GM23338 (cell line): ENCODE measurements at regions not wholly inside any gene's neighbourhood (a gene's known extent, or its start where the extent isn't known, plus 50 kb on each side); places are given as distances from the start of the nearest gene placed in this dataset.

ENCODE experiments used
- CREB1 ChIP-seq: fragments of 250-450 bp; sonication (Bioruptor Pico); IDR thresholded peaks from 2 replicates; pipeline ENCODE4 v1.5.0; 2020; ENCODE audit warnings: low read depth, mild to moderate bottlenecking, moderate library complexity
- EZH2 ChIP-seq: fragments of 200-600 bp; sonication (generic); IDR thresholded peaks from one replicate; pipeline ENCODE4 v1.8.0; 2017; ENCODE audit warnings: antibody characterized with exemption, mild to moderate bottlenecking, low read depth; ENCODE audit not compliant: unreplicated experiment
- EZH2phosphoT487 ChIP-seq: fragments of 200-600 bp; sonication (generic); IDR thresholded peaks from one replicate; pipeline ENCODE4 v1.8.1; 2018; ENCODE audit warnings: antibody characterized with exemption; ENCODE audit not compliant: unreplicated experiment
- JUNB ChIP-seq: IDR thresholded peaks from one replicate; pipeline ENCODE4 v1.6.1; 2016; ENCODE audit warnings: antibody characterized with exemption; ENCODE audit not compliant: unreplicated experiment
- NANOG ChIP-seq: IDR thresholded peaks from 2 replicates; pipeline ENCODE4 v1.6.1; 2016; ENCODE audit warnings: antibody characterized with exemption, borderline replicate concordance
- POLR2AphosphoS5 ChIP-seq: IDR thresholded peaks from 2 replicates; pipeline ENCODE4 v1.6.1; 2016; ENCODE audit warnings: antibody characterized with exemption, low read depth
- STAT1 ChIP-seq: IDR thresholded peaks from one replicate; pipeline ENCODE4 v1.6.1; 2016; ENCODE audit warnings: antibody characterized with exemption; ENCODE audit not compliant: unreplicated experiment
- ZNF331 ChIP-seq: fragments of 250-450 bp; sonication (Bioruptor Pico); IDR thresholded peaks from 2 replicates; pipeline ENCODE4 v1.5.0; 2020; ENCODE audit warnings: low read depth, mild to moderate bottlenecking, moderate library complexity
- TF ChIP-seq, protein P1 (sequence below), 2 experiments: fragments of 200-600 bp in 1 of 2; sonication (generic) in 1 of 2; conservative IDR thresholded peaks; 2 replicates each; pipeline versions ENCODE4 v1.5.1 to v1.6.1; 2016 to 2017; ENCODE audit warnings: antibody characterized with exemption in 2 of 2, low read depth in 2 of 2, mild to moderate bottlenecking in 2 of 2, moderate library complexity in 1 of 2
- TF ChIP-seq, protein P2 (sequence below): IDR thresholded peaks from one replicate; pipeline ENCODE4 v1.6.1; 2018; ENCODE audit warnings: antibody characterized with exemption; ENCODE audit not compliant: unreplicated experiment

DNA sequence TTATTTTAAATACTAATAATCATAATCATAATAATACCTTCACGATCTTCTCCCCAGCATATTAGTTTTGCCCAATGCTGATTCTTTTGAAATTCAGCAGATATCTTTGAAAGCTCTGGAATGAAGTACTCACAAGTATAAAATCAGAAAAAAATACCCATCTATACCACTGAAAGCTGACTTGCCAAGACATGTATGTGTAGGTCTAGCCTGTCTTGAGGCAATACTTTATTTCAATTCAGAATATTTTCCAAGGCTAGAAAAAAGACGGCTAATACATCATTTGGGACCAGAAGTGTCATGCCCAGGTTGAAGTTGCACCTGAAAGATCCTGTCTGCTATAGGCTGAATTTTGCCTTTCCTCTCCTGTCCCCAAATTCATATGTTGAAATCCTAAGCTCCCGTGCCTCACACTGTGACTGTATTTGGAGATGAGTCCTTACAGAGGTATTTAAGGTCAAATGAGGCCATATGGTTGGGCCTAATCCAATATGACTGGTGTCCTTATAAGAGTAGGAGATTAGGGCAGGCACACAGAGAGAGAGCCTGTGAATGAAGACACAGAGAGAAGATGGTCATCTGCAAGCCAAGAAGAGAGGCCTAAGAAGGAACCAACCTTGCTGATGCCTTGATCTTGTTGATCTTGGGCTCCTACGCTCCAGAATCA is 255.9 kb upstream of the CMC1 start:
- TF ChIP-seq, protein P1, sequence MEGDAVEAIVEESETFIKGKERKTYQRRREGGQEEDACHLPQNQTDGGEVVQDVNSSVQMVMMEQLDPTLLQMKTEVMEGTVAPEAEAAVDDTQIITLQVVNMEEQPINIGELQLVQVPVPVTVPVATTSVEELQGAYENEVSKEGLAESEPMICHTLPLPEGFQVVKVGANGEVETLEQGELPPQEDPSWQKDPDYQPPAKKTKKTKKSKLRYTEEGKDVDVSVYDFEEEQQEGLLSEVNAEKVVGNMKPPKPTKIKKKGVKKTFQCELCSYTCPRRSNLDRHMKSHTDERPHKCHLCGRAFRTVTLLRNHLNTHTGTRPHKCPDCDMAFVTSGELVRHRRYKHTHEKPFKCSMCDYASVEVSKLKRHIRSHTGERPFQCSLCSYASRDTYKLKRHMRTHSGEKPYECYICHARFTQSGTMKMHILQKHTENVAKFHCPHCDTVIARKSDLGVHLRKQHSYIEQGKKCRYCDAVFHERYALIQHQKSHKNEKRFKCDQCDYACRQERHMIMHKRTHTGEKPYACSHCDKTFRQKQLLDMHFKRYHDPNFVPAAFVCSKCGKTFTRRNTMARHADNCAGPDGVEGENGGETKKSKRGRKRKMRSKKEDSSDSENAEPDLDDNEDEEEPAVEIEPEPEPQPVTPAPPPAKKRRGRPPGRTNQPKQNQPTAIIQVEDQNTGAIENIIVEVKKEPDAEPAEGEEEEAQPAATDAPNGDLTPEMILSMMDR (conservative IDR thresholded peaks at IDR 0.05; ENCODE audit: low read depth in 2 of 2) = no peak
- TF ChIP-seq, protein P2, sequence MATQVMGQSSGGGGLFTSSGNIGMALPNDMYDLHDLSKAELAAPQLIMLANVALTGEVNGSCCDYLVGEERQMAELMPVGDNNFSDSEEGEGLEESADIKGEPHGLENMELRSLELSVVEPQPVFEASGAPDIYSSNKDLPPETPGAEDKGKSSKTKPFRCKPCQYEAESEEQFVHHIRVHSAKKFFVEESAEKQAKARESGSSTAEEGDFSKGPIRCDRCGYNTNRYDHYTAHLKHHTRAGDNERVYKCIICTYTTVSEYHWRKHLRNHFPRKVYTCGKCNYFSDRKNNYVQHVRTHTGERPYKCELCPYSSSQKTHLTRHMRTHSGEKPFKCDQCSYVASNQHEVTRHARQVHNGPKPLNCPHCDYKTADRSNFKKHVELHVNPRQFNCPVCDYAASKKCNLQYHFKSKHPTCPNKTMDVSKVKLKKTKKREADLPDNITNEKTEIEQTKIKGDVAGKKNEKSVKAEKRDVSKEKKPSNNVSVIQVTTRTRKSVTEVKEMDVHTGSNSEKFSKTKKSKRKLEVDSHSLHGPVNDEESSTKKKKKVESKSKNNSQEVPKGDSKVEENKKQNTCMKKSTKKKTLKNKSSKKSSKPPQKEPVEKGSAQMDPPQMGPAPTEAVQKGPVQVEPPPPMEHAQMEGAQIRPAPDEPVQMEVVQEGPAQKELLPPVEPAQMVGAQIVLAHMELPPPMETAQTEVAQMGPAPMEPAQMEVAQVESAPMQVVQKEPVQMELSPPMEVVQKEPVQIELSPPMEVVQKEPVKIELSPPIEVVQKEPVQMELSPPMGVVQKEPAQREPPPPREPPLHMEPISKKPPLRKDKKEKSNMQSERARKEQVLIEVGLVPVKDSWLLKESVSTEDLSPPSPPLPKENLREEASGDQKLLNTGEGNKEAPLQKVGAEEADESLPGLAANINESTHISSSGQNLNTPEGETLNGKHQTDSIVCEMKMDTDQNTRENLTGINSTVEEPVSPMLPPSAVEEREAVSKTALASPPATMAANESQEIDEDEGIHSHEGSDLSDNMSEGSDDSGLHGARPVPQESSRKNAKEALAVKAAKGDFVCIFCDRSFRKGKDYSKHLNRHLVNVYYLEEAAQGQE = no peak
- TF ChIP-seq POLR2AphosphoS5 (no peak), EZH2 (no peak), EZH2phosphoT487 (no peak), STAT1 (no peak), NANOG (no peak), CREB1 (CRISPR knock-in tag) (no peak), ZNF331 (CRISPR knock-in tag) (no peak), JUNB (no peak)
